HG02973 (cell line): ENCODE measurements at regions not wholly inside any gene's neighbourhood (a gene's known extent, or its start where the extent isn't known, plus 50 kb on each side); places are given as distances from the start of the nearest gene placed in this dataset.
"Not testable (repeated sequence)": the region's sequence is repeated elsewhere in the genome, so short reads cannot be mapped to it uniquely, and the experiment has no call there.

Source experiments
- ATAC-seq: cut with Tn5 transposase; IDR thresholded peaks from one replicate; pipeline ENCODE4 v1.9.1; 2021; ENCODE audit warnings: moderate library complexity; ENCODE audit not compliant: unreplicated experiment

GRCh38 chr12:105575235-105575634, 244.7 kb downstream of the C12orf75 start:
- ATAC-seq, result no peak

- no peak for ATAC-seq
These were observed 245.8 kb downstream of the C12orf75 start for GRCh38 chr12:105576261-105576660.

- no peak for ATAC-seq
These were observed 250.4 kb downstream of the C12orf75 start for GRCh38 chr12:105580821-105581352.

GRCh38 chr12:105581420-105581819, 250.9 kb downstream of the C12orf75 start:
- ATAC-seq, result no peak

GRCh38 chr12:105585107-105585506, 254.6 kb downstream of the C12orf75 start:
- ATAC-seq, result no peak

GRCh38 chr12:105587237-105587636, 256.7 kb downstream of the C12orf75 start:
- no peak for ATAC-seq

- no peak for ATAC-seq
These were observed 257.6 kb downstream of the C12orf75 start for GRCh38 chr12:105588106-105588505.

GRCh38 chr12:105590571-105590970, 260.1 kb downstream of the C12orf75 start:
- ATAC-seq, result no peak

GRCh38 chr12:105595440-105595839, 264.9 kb downstream of the C12orf75 start:
- ATAC-seq, result no peak

- ATAC-seq, result no peak
These were observed 266.2 kb downstream of the C12orf75 start for GRCh38 chr12:105596731-105597130.

- ATAC-seq, result no peak
These were observed 267.5 kb downstream of the C12orf75 start for GRCh38 chr12:105598031-105598430.

- ATAC-seq, result no peak
These were observed 270.5 kb downstream of the C12orf75 start for GRCh38 chr12:105600911-105601545.

- ATAC-seq, result not testable (repeated sequence)
These were observed 271.8 kb downstream of the C12orf75 start for GRCh38 chr12:105602312-105602711.

- not testable (repeated sequence) for ATAC-seq
These were observed 273.8 kb downstream of the C12orf75 start for GRCh38 chr12:105604281-105604680.

GRCh38 chr12:105606613-105607012, 276.1 kb downstream of the C12orf75 start:
- ATAC-seq, result not testable (repeated sequence)

GRCh38 chr12:105609001-105609400, 278.5 kb downstream of the C12orf75 start:
- not testable (repeated sequence) for ATAC-seq

GRCh38 chr12:105610459-105610858, 280.0 kb downstream of the C12orf75 start:
- no peak for ATAC-seq

GRCh38 chr12:105611340-105611739, 280.8 kb downstream of the C12orf75 start:
- no peak for ATAC-seq

GRCh38 chr12:105613269-105613668, 282.8 kb downstream of the C12orf75 start:
- ATAC-seq, result no peak

GRCh38 chr12:105613887-105614286, 283.4 kb downstream of the C12orf75 start:
- ATAC-seq, result no peak

GRCh38 chr12:105616971-105617540, 286.6 kb downstream of the C12orf75 start:
- ATAC-seq, result no peak

GRCh38 chr12:105622220-105622619, 291.7 kb downstream of the C12orf75 start:
- no peak for ATAC-seq
